PC-3 (cell line): ENCODE measurements at regions not wholly inside any gene's neighbourhood (a gene's known extent, or its start where the extent isn't known, plus 50 kb on each side); places are given as distances from the start of the nearest gene placed in this dataset.

Source experiments
- ATAC-seq: fragments of 200-7000 bp; cut with Tn5 transposase; 2 replicates; pipeline ENCODE4 v1.9.1; 2020; ENCODE audit warnings: mild to moderate bottlenecking, moderate library complexity
- BruUV-seq: library from RNA; stranded (reverse); fragments of 400-500 nt; replicated peaks from 2 replicates; lab custom pipeline; 2021; lab: Mats Ljungman, UMichigan
- CTCF ChIA-PET: fragments of 300-600 bp; sonication (Branson Sonifier 250); formaldehyde crosslinking; loops from one replicate; lab custom pipeline; 2022; ENCODE audit warnings: antibody characterized with exemption; lab: Charles Lee
- POLR2A ChIA-PET: fragments of 300-600 bp; sonication (Branson Sonifier 250); formaldehyde crosslinking; loops from one replicate; lab custom pipeline; 2022; ENCODE audit warnings: antibody characterized with exemption; ENCODE audit not compliant: unreplicated experiment; lab: Charles Lee
- DNase-seq: peaks from one replicate; pipeline ENCODE4 v3.0.0-alpha.2; 2015
- H2AFZ ChIP-seq: fragments of 300-600 bp; sonication (generic); 2 replicates; pipeline ENCODE4 v1.6.0; 2016; ENCODE audit warnings: antibody characterized with exemption, low read length
- H3F3A ChIP-seq: fragments of 300-600 bp; sonication (generic); one replicate; pipeline ENCODE4 v1.6.0; 2017; ENCODE audit warnings: antibody characterized with exemption, low read length, control low read depth, mild to moderate bottlenecking; ENCODE audit not compliant: unreplicated experiment
- H3K27ac ChIP-seq: fragments of 300-600 bp; sonication (generic); 2 replicates; pipeline ENCODE4 v1.5.1; 2016; ENCODE audit warnings: mild to moderate bottlenecking, low read length
- H3K27me3 ChIP-seq: fragments of 300-600 bp; sonication (generic); 2 replicates; pipeline ENCODE4 v1.6.1; 2016; ENCODE audit warnings: low read length, mixed read lengths
- H3K36me3 ChIP-seq: fragments of 300-600 bp; sonication (generic); 2 replicates; pipeline ENCODE4 v1.6.1; 2016; ENCODE audit warnings: low read depth, mixed run types, low read length, mixed read lengths
- H3K4me1 ChIP-seq: fragments of 300-600 bp; sonication (generic); 2 replicates; pipeline ENCODE4 v1.5.1; 2016; ENCODE audit warnings: low read length; ENCODE audit not compliant: insufficient read depth
- H3K4me2 ChIP-seq: fragments of 300-600 bp; sonication (generic); 2 replicates; pipeline ENCODE4 v1.6.0; 2016; ENCODE audit warnings: low read length
- H3K4me3 ChIP-seq: fragments of 300-600 bp; sonication (generic); 2 replicates; pipeline ENCODE4 v1.5.1; 2016; ENCODE audit warnings: mild to moderate bottlenecking, low read length, mixed read lengths
- H3K79me2 ChIP-seq: fragments of 300-600 bp; sonication (generic); 2 replicates; pipeline ENCODE4 v1.6.1; 2017; ENCODE audit warnings: low read length, mixed read lengths
- H3K9ac ChIP-seq: fragments of 300-600 bp; sonication (generic); 2 replicates; pipeline ENCODE4 v1.6.0; 2016; ENCODE audit warnings: mild to moderate bottlenecking, low read length
- H3K9me2 ChIP-seq: fragments of 300-600 bp; sonication (generic); replicated peaks from 2 replicates; pipeline ENCODE4 v1.6.1; 2016; ENCODE audit warnings: mixed run types, low read length, mixed read lengths
- H3K9me3 ChIP-seq: fragments of 300-600 bp; sonication (generic); 2 replicates; pipeline ENCODE4 v1.6.1; 2016; ENCODE audit warnings: low read length, mixed read lengths
- H4K20me1 ChIP-seq: fragments of 300-600 bp; sonication (generic); 2 replicates; pipeline ENCODE4 v1.6.1; 2016; ENCODE audit warnings: low read length, mixed read lengths
- EZH2 ChIP-seq: fragments of 300-600 bp; sonication (generic); IDR thresholded peaks from one replicate; pipeline ENCODE4 v1.6.1; 2017; ENCODE audit warnings: antibody characterized with exemption, mild to moderate bottlenecking, low read length; ENCODE audit not compliant: unreplicated experiment
- EZH2phosphoT487 ChIP-seq: fragments of 300-600 bp; sonication (generic); IDR thresholded peaks from 2 replicates; pipeline ENCODE4 v1.6.1; 2018; ENCODE audit warnings: mild to moderate bottlenecking, antibody characterized with exemption, low read length, borderline replicate concordance
- intact Hi-C: fragments of 100-400 bp; cut with micrococcal nuclease; formaldehyde crosslinking; loops from 2 replicates; pipeline ENCODE4 v1.9.0; 2023
- TF ChIP-seq, protein P1 (sequence below): fragments of 300-600 bp; sonication (generic); conservative IDR thresholded peaks from 2 replicates; pipeline ENCODE4 v1.5.1; 2017; ENCODE audit warnings: antibody characterized with exemption, low read depth, mild to moderate bottlenecking, low read length

DNA sequence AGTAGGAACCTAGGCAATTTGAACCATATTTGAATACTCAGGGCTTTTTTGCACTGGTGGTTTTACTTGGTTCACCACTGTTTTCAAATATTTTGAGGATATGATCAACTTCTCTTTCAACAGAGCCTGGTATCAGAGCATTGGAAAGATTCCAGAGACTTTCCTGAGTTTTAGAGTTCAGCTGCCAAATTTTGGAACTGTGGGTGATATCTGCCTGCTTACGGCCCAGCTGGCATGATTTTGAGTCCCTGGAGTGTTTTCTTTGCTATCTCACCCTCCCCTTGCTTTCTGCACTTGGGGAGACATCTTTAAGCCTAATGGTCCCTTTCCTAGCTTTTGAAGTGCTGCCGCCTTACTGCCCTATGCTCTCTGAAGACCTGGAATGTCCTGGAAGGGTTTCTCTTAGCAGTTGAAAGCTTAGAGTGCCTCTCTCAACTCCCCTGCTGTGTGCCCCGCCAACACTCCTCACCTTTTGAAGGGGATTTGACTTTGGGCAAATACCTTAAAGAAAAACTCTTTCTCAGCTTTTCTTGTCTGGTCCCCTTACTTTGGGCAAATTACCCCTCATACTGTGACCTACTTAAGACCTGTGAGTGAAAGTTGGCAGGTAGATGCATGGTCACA lies 539.1 kb downstream of the MFSD1 start:
- Histone ChIP-seq H4K20me1 (no peaks in the 10 kb centered on the region), H3K79me2 (no peaks in the 10 kb centered on the region), H3K9ac (no peak overlapping the region), H3K4me1 (no peaks in the 10 kb centered on the region), H3K4me2 (no peak overlapping the region), H3K9me3 (no peaks in the 10 kb centered on the region; the same call in 1 of the 2 replicates), H2AFZ (no peak overlapping the region), H3K27me3 (no peaks in the 10 kb centered on the region), H3K27ac (no peak overlapping the region), H3K9me2 (no peaks in the 10 kb centered on the region), H3F3A (no peaks in the 10 kb centered on the region), H3K4me3 (no peak overlapping the region), H3K36me3 (no peaks in the 10 kb centered on the region)
- no peak for DNase-seq
- no TSS peak for BruUV-seq
- no peak for ATAC-seq
- ChIA-PET POLR2A (no interaction called here), CTCF (no interaction called here)
- intact Hi-C loops, result no loop called here
- TF ChIP-seq, protein P1, sequence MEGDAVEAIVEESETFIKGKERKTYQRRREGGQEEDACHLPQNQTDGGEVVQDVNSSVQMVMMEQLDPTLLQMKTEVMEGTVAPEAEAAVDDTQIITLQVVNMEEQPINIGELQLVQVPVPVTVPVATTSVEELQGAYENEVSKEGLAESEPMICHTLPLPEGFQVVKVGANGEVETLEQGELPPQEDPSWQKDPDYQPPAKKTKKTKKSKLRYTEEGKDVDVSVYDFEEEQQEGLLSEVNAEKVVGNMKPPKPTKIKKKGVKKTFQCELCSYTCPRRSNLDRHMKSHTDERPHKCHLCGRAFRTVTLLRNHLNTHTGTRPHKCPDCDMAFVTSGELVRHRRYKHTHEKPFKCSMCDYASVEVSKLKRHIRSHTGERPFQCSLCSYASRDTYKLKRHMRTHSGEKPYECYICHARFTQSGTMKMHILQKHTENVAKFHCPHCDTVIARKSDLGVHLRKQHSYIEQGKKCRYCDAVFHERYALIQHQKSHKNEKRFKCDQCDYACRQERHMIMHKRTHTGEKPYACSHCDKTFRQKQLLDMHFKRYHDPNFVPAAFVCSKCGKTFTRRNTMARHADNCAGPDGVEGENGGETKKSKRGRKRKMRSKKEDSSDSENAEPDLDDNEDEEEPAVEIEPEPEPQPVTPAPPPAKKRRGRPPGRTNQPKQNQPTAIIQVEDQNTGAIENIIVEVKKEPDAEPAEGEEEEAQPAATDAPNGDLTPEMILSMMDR, result no peak
- TF ChIP-seq EZH2phosphoT487, result no peak
- no peak for TF ChIP-seq EZH2

DNA sequence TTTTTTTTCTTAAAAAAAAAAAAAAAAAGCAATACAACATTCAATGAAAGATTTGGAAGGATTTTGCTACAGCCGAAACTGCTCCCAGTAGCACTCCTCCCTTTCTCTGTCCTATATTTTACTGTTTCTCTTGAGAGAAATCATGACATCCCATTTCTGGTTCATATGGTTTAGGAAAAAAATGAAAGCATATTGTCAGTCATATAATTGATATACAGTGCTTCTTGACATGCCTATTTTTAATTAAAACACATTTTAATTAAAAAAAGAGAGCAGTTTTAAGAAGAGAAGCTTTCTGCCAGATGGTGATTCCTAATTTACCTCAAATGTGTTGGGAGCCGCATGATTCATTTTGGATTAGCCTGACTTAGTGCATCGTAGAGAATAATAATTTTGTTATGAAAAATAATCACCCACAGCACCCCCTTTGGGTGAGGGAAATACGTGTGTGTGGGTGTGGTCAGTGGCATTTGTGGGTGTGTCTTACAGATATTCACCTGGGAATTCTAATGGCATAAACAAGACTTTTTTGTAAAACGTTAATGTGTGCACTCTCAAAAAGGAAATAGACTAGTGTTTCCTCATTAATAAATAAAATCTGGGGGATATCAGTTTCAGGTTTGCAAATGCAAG lies 544.5 kb downstream of the MFSD1 start:
- Histone ChIP-seq H3K4me1 (no peaks in the 10 kb centered on the region), H3K9me3 (no peaks in the 10 kb centered on the region), H3K4me2 (no peak overlapping the region), H4K20me1 (no peaks in the 10 kb centered on the region), H3F3A (no peaks in the 10 kb centered on the region), H3K9me2 (no peaks in the 10 kb centered on the region), H3K27ac (no peak overlapping the region), H2AFZ (no peak overlapping the region), H3K4me3 (no peak overlapping the region), H3K27me3 (no peaks in the 10 kb centered on the region), H3K9ac (no peak overlapping the region), H3K36me3 (no peaks in the 10 kb centered on the region), H3K79me2 (no peaks in the 10 kb centered on the region)
- ChIA-PET POLR2A (no interaction called here), CTCF (no interaction called here)
- no TSS peak for BruUV-seq
- TF ChIP-seq EZH2, result no peak
- TF ChIP-seq EZH2phosphoT487, result no peak
- TF ChIP-seq, protein P1, result no peak; the same call in 1 of the 2 replicates
- DNase-seq (peak; percentile 25), ATAC-seq (no peak)
- intact Hi-C loops, result no loop called here

DNA sequence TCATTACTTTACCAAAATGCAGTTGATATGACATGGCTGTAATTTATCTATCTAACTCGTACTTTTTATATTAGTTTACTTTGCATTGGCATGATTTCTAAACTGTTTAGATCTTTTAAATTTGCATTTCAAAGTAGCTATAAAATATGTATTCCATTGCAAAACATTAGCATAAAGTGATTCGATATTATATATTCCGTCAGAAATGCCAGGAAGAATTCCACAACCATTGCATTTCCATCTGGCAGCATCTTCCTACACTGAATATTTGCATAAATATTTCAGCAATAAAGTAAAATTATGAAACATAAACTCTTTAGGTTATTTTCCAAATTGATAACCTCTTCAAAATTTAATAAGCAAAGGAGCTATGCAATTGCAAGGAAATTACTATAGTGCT lies 546.6 kb downstream of the MFSD1 start:
- Histone ChIP-seq H4K20me1 (no peaks in the 10 kb centered on the region), H3K4me2 (no peak overlapping the region), H3K36me3 (no peaks in the 10 kb centered on the region), H2AFZ (no peak overlapping the region), H3K27ac (no peak overlapping the region), H3K27me3 (peaks cover 3% of the 10 kb centered on the region; the same call in 1 of the 2 replicates), H3F3A (no peaks in the 10 kb centered on the region), H3K4me3 (no peak overlapping the region), H3K9ac (no peak overlapping the region), H3K9me3 (no peaks in the 10 kb centered on the region), H3K4me1 (no peaks in the 10 kb centered on the region), H3K9me2 (no peaks in the 10 kb centered on the region), H3K79me2 (no peaks in the 10 kb centered on the region)
- CTCF ChIA-PET, result no interaction called here
- no TSS peak for BruUV-seq
- TF ChIP-seq, protein P1, result no peak
- TF ChIP-seq EZH2phosphoT487, result no peak
- no peak for TF ChIP-seq EZH2
- no peak for DNase-seq
- POLR2A ChIA-PET, result no interaction called here
- no peak for ATAC-seq
- intact Hi-C loops, result no loop called here
